Upper lobe of left lung (tissue), 4 donors: ENCODE measurements at regions not wholly inside any gene's neighbourhood (a gene's known extent, or its start where the extent isn't known, plus 50 kb on each side); places are given as distances from the start of the nearest gene placed in this dataset.

Source experiments
- EP300 ChIP-seq, 4 donors: sonication (generic); formaldehyde crosslinking; IDR thresholded peaks; one replicate each; pipeline ENCODE4 v1.5.1; 2017; ENCODE audit warnings: antibody characterized with exemption in 4 of 4, control low read depth in 2 of 4
- POLR2A ChIP-seq, 4 donors: fragments of 450-650 bp; IDR thresholded peaks; one replicate each; pipeline ENCODE4 v1.5.1; 2016 to 2017; ENCODE audit warnings: antibody characterized with exemption in 4 of 4, mild to moderate bottlenecking in 2 of 4
- POLR2AphosphoS5 ChIP-seq, 2 donors: sonication (generic); formaldehyde crosslinking; IDR thresholded peaks; one replicate each; pipeline ENCODE4 v1.5.1; 2017; ENCODE audit warnings: antibody characterized with exemption in 2 of 2
- TF ChIP-seq, protein P1 (sequence below), 6 experiments: fragments of 450-650 bp in 4 of 6; fragments of 200-600 bp in 2 of 6; sonication (generic) in 2 of 6; IDR thresholded peaks; one replicate each; pipeline ENCODE4 v1.5.1; 2016 to 2019; ENCODE audit warnings: antibody characterized with exemption in 6 of 6

DNA sequence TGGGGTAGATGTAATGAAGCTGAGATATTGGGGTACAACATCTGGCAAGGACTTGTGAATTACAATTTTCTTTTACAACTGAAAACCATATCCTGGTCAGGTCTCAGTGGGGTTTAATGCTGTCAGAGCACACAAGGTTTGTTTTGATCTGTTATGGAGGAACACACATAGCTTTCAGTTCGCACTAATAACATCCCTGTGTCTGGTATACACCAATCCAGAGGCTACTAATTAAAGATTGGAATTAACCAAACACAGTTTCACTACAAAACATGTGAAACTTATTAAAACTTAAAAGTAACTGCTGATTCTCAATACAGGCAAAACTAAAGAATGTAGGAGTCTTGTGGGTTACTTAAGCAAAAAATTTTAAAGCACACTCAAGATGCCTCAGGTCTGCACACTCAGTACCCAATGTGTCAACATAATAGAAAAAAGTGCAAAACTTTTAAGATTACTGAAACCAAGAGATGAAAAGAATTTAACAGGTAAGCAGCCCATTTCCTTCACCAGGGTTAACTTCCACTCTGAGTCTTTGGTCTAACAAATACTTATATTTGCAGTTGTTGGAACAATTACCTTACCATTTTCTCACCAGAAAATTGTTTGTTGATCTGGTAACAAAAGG is 77.4 kb downstream of the LLPH start:
- TF ChIP-seq, protein P1, sequence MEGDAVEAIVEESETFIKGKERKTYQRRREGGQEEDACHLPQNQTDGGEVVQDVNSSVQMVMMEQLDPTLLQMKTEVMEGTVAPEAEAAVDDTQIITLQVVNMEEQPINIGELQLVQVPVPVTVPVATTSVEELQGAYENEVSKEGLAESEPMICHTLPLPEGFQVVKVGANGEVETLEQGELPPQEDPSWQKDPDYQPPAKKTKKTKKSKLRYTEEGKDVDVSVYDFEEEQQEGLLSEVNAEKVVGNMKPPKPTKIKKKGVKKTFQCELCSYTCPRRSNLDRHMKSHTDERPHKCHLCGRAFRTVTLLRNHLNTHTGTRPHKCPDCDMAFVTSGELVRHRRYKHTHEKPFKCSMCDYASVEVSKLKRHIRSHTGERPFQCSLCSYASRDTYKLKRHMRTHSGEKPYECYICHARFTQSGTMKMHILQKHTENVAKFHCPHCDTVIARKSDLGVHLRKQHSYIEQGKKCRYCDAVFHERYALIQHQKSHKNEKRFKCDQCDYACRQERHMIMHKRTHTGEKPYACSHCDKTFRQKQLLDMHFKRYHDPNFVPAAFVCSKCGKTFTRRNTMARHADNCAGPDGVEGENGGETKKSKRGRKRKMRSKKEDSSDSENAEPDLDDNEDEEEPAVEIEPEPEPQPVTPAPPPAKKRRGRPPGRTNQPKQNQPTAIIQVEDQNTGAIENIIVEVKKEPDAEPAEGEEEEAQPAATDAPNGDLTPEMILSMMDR (IDR thresholded peaks at IDR 0.05) = no peak
- no peak for TF ChIP-seq POLR2AphosphoS5 (IDR thresholded peaks at IDR 0.05)
- TF ChIP-seq POLR2A (IDR thresholded peaks at IDR 0.05) = no peak
- no peak for TF ChIP-seq EP300 (IDR thresholded peaks at IDR 0.05)
